WTC11 (cell line): ENCODE measurements at regions not wholly inside any gene's neighbourhood (a gene's known extent, or its start where the extent isn't known, plus 50 kb on each side); places are given as distances from the start of the nearest gene placed in this dataset.

Experiments
- ATAC-seq: fragments of 200-7000 bp; cut with Tn5 transposase; 2 replicates; pipeline ENCODE4 v1.10.0; 2021; ENCODE audit warnings: mild to moderate bottlenecking, moderate library complexity
- CTCF ChIA-PET: fragments of 300-600 bp; sonication (Branson Sonifier 250); formaldehyde crosslinking; loops from one replicate; lab custom pipeline; 2021; ENCODE audit warnings: antibody characterized with exemption; lab: Charles Lee
- POLR2A ChIA-PET: fragments of 350-600 bp; sonication (Branson Sonifier 250); formaldehyde crosslinking; loops from one replicate; lab custom pipeline; 2021; ENCODE audit warnings: antibody characterized with exemption; lab: Charles Lee
- DNase-seq: peaks from one replicate; pipeline ENCODE4 v3.0.0; 2021; ENCODE audit warnings: low spot score
- H3K27ac Mint-ChIP-seq: 2 replicates; pipeline ENCODE4 v1.8.0; 2021; ENCODE audit warnings: mixed read lengths
- H3K27me3 Mint-ChIP-seq: 2 replicates; pipeline ENCODE4 v1.8.0; 2021; ENCODE audit warnings: low read depth, mild to moderate bottlenecking, moderate library complexity, mixed read lengths
- H3K36me3 Mint-ChIP-seq: 2 replicates; pipeline ENCODE4 v1.8.0; 2021; ENCODE audit warnings: mixed read lengths
- H3K4me1 Mint-ChIP-seq: 2 replicates; pipeline ENCODE4 v1.8.0; 2022; ENCODE audit warnings: mixed read lengths
- H3K4me3 Mint-ChIP-seq: 2 replicates; pipeline ENCODE4 v1.8.0; 2021; ENCODE audit warnings: mild to moderate bottlenecking, moderate library complexity, mixed read lengths
- H3K9me3 Mint-ChIP-seq: 2 replicates; pipeline ENCODE4 v1.8.0; 2021; ENCODE audit warnings: mixed read lengths
- ARID4B ChIP-seq: sonication (generic); formaldehyde crosslinking; IDR thresholded peaks from 2 replicates; pipeline ENCODE4 v1.8.0; 2023; ENCODE audit warnings: missing genetic modification reagents, mild to moderate bottlenecking, borderline replicate concordance
- ATF2 ChIP-seq: sonication (generic); formaldehyde crosslinking; IDR thresholded peaks from 2 replicates; pipeline ENCODE4 v1.8.1; 2022; ENCODE audit warnings: low read depth, missing genetic modification reagents, borderline replicate concordance
- CDX4 ChIP-seq: fragments of 250-450 bp; sonication (Bioruptor Pico); IDR thresholded peaks from 2 replicates; pipeline ENCODE4 v1.9.0; 2021; ENCODE audit warnings: moderate library complexity, mild to moderate bottlenecking, inconsistent platforms, borderline replicate concordance
- E2F4 ChIP-seq: sonication (generic); formaldehyde crosslinking; IDR thresholded peaks from 2 replicates; pipeline ENCODE4 v1.8.1; 2022; ENCODE audit warnings: low read depth, mild to moderate bottlenecking, moderate library complexity, missing genetic modification reagents, borderline replicate concordance
- E2F5 ChIP-seq: sonication (generic); formaldehyde crosslinking; IDR thresholded peaks from 2 replicates; pipeline ENCODE4 v1.8.1; 2022; ENCODE audit warnings: mild to moderate bottlenecking, moderate library complexity, missing genetic modification reagents
- FOXP1 ChIP-seq: sonication (generic); formaldehyde crosslinking; IDR thresholded peaks from 2 replicates; pipeline ENCODE4 v1.8.0; 2022; ENCODE audit warnings: missing genetic modification reagents, mild to moderate bottlenecking, moderate library complexity, borderline replicate concordance
- MLX ChIP-seq: sonication (generic); formaldehyde crosslinking; IDR thresholded peaks from 2 replicates; pipeline ENCODE4 v1.8.1; 2023; ENCODE audit warnings: mild to moderate bottlenecking, missing genetic modification reagents, moderate library complexity
- MXD4 ChIP-seq: fragments of 250-450 bp; sonication (Bioruptor Pico); IDR thresholded peaks from 2 replicates; pipeline ENCODE4 v1.8.0; 2021; ENCODE audit warnings: mild to moderate bottlenecking, moderate library complexity, borderline replicate concordance
- NFE2L1 ChIP-seq: sonication (generic); formaldehyde crosslinking; IDR thresholded peaks from 2 replicates; pipeline ENCODE4 v1.8.1; 2023; ENCODE audit warnings: missing genetic modification reagents
- NR3C1 ChIP-seq: sonication (generic); formaldehyde crosslinking; conservative IDR thresholded peaks from 2 replicates; pipeline ENCODE4 v1.8.1; 2023; ENCODE audit warnings: low read depth, mild to moderate bottlenecking, missing genetic modification reagents
- PRDM15 ChIP-seq: sonication (generic); formaldehyde crosslinking; IDR thresholded peaks from 2 replicates; pipeline ENCODE4 v1.8.0; 2022; ENCODE audit warnings: missing genetic modification reagents
- SMAD4 ChIP-seq: sonication (generic); formaldehyde crosslinking; IDR thresholded peaks from 2 replicates; pipeline ENCODE4 v1.8.0; 2022; ENCODE audit warnings: mild to moderate bottlenecking, missing genetic modification reagents
- SP1 ChIP-seq: sonication (generic); formaldehyde crosslinking; conservative IDR thresholded peaks from 2 replicates; pipeline ENCODE4 v1.8.1; 2022; ENCODE audit warnings: missing genetic modification reagents
- ZBTB21 ChIP-seq: sonication (generic); formaldehyde crosslinking; IDR thresholded peaks from 2 replicates; pipeline ENCODE4 v1.8.1; 2023; ENCODE audit warnings: mild to moderate bottlenecking, missing genetic modification reagents, borderline replicate concordance
- ZBTB43 ChIP-seq: sonication (generic); formaldehyde crosslinking; IDR thresholded peaks from 2 replicates; pipeline ENCODE4 v1.8.1; 2023; ENCODE audit warnings: mild to moderate bottlenecking, missing genetic modification reagents
- ZNF512 ChIP-seq: sonication (generic); formaldehyde crosslinking; IDR thresholded peaks from 2 replicates; pipeline ENCODE4 v1.8.1; 2022; ENCODE audit warnings: missing genetic modification reagents, borderline replicate concordance
- ZSCAN18 ChIP-seq: fragments of 250-450 bp; sonication (Bioruptor Pico); IDR thresholded peaks from 2 replicates; pipeline ENCODE4 v2.1.2; 2022; ENCODE audit warnings: mild to moderate bottlenecking, moderate library complexity

- ChIA-PET CTCF (no interaction called here), POLR2A (no interaction called here)
- no peak for DNase-seq
- Mint-ChIP-seq H3K4me1 (peaks cover 33% of the 10 kb centered on the region), H3K27ac (no peak overlapping the region), H3K4me3 (no peak overlapping the region), H3K27me3 (no peaks in the 10 kb centered on the region; the same call in 1 of the 2 replicates), H3K36me3 (peaks cover 24% of the 10 kb centered on the region), H3K9me3 (peaks cover 45% of the 10 kb centered on the region)
- no peak for ATAC-seq
- TF ChIP-seq SP1 (CRISPR knock-in tag) = no peak
- TF ChIP-seq MLX (CRISPR knock-in tag) = no peak
- no peak for TF ChIP-seq ZBTB43 (CRISPR knock-in tag)
- no peak for TF ChIP-seq CDX4 (CRISPR knock-in tag)
- no peak for TF ChIP-seq FOXP1 (CRISPR knock-in tag)
- no peak for TF ChIP-seq ATF2 (CRISPR knock-in tag)
- TF ChIP-seq ARID4B (CRISPR knock-in tag) = no peak
- no peak for TF ChIP-seq ZNF512 (CRISPR knock-in tag)
- no peak for TF ChIP-seq E2F4 (CRISPR knock-in tag)
- TF ChIP-seq NFE2L1 (CRISPR knock-in tag) = no peak
- TF ChIP-seq NR3C1 (CRISPR knock-in tag) = no peak
- no peak for TF ChIP-seq E2F5 (CRISPR knock-in tag)
- TF ChIP-seq MXD4 = no peak
- no peak for TF ChIP-seq ZSCAN18 (CRISPR knock-in tag)
- TF ChIP-seq ZBTB21 = no peak
- TF ChIP-seq SMAD4 = no peak
- TF ChIP-seq PRDM15 (CRISPR knock-in tag) = no peak
Observed at GRCh38 chr5:56616454-56617160, 198.7 kb upstream of the MAP3K1 start.
